H9 (cell line): ENCODE measurements at regions not wholly inside any gene's neighbourhood (a gene's known extent, or its start where the extent isn't known, plus 50 kb on each side); places are given as distances from the start of the nearest gene placed in this dataset.

Source experiments
- DNase-seq: peaks from one replicate; pipeline ENCODE4 v3.0.0-alpha.2; 2017
- H2AFZ ChIP-seq: one replicate; pipeline ENCODE4 v1.6.1; 2013; ENCODE audit warnings: mild to moderate bottlenecking, low read length, control low read depth, moderate library complexity
- H2AK5ac ChIP-seq: 2 replicates; pipeline ENCODE4 v1.6.1; 2013; ENCODE audit warnings: low read length, control low read depth, mixed read lengths; ENCODE audit not compliant: insufficient read length
- H2BK120ac ChIP-seq: one replicate; pipeline ENCODE4 v1.6.1; 2013; ENCODE audit warnings: low read depth, mild to moderate bottlenecking, low read length, control low read depth, inconsistent platforms; ENCODE audit not compliant: poor library complexity, severe bottlenecking
- H2BK12ac ChIP-seq: 2 replicates; pipeline ENCODE4 v1.6.1; 2013; ENCODE audit warnings: low read length, control low read depth, mixed read lengths, low read depth; ENCODE audit not compliant: insufficient read length
- H2BK15ac ChIP-seq: 2 replicates; pipeline ENCODE4 v1.6.1; 2013; ENCODE audit warnings: low read depth, low read length, control low read depth
- H2BK20ac ChIP-seq: one replicate; pipeline ENCODE4 v1.6.1; 2013; ENCODE audit warnings: low read depth, mild to moderate bottlenecking, low read length, control low read depth, inconsistent platforms; ENCODE audit not compliant: poor library complexity, severe bottlenecking
- H2BK5ac ChIP-seq: 2 replicates; pipeline ENCODE4 v1.6.1; 2013; ENCODE audit warnings: low read length, control low read depth, mixed read lengths; ENCODE audit not compliant: insufficient read length
- H3K14ac ChIP-seq: 2 replicates; pipeline ENCODE4 v1.6.1; 2013; ENCODE audit warnings: low read length, control low read depth; ENCODE audit not compliant: insufficient read depth
- H3K18ac ChIP-seq: 2 replicates; pipeline ENCODE4 v1.6.1; 2013; ENCODE audit warnings: low read depth, mild to moderate bottlenecking, mixed read lengths, low read length, control low read depth; ENCODE audit not compliant: insufficient read length
- H3K23ac ChIP-seq: 2 replicates; pipeline ENCODE4 v1.6.1; 2013; ENCODE audit warnings: low read length, control low read depth, mixed read lengths, low read depth; ENCODE audit not compliant: insufficient read length
- H3K23me2 ChIP-seq: 2 replicates; pipeline ENCODE4 v1.6.1; 2013; ENCODE audit warnings: low read depth, mild to moderate bottlenecking, mixed read lengths, low read length, control low read depth; ENCODE audit not compliant: insufficient read length, poor library complexity, severe bottlenecking
- H3K27ac ChIP-seq: 2 replicates; pipeline ENCODE4 v1.5.1; 2013; ENCODE audit warnings: low read length, control low read depth, mixed read lengths, low read depth; ENCODE audit not compliant: insufficient read length
- H3K27me3 ChIP-seq: 2 replicates; pipeline ENCODE4 v1.6.1; 2013; ENCODE audit warnings: low read length, control low read depth, inconsistent platforms; ENCODE audit not compliant: insufficient read depth
- H3K4ac ChIP-seq: 2 replicates; pipeline ENCODE4 v1.6.1; 2013; ENCODE audit warnings: low read depth, mild to moderate bottlenecking, control low read depth, inconsistent platforms, low read length, moderate library complexity
- H3K4me1 ChIP-seq: 2 replicates; pipeline ENCODE4 v1.6.1; 2013; ENCODE audit warnings: low read length, control low read depth, inconsistent platforms; ENCODE audit not compliant: insufficient read depth
- H3K4me2 ChIP-seq: 2 replicates; pipeline ENCODE4 v1.6.1; 2013; ENCODE audit warnings: low read length, control low read depth, mixed read lengths; ENCODE audit not compliant: insufficient read length, insufficient read depth
- H3K56ac ChIP-seq: 2 replicates; pipeline ENCODE4 v1.6.1; 2013; ENCODE audit warnings: low read depth, mild to moderate bottlenecking, mixed read lengths, low read length, control low read depth; ENCODE audit not compliant: insufficient read length
- H3K79me1 ChIP-seq: 2 replicates; pipeline ENCODE4 v1.6.1; 2013; ENCODE audit warnings: low read depth, mild to moderate bottlenecking, moderate library complexity, low read length, control low read depth, inconsistent platforms; ENCODE audit not compliant: insufficient read depth, poor library complexity, severe bottlenecking
- H3K79me2 ChIP-seq: 2 replicates; pipeline ENCODE4 v1.6.1; 2013; ENCODE audit warnings: low read length, control low read depth, inconsistent platforms; ENCODE audit not compliant: insufficient read depth
- H3K9ac ChIP-seq: 2 replicates; pipeline ENCODE4 v1.6.1; 2013; ENCODE audit warnings: low read length, control low read depth, mixed read lengths; ENCODE audit not compliant: insufficient read length; ENCODE audit errors: extremely low read depth
- H3K9me3 ChIP-seq: one replicate; pipeline ENCODE4 v1.6.1; 2013; ENCODE audit warnings: low read depth, low read length, inconsistent platforms; ENCODE audit not compliant: control insufficient read depth
- H3T11ph ChIP-seq: one replicate; pipeline ENCODE4 v1.6.1; 2013; ENCODE audit warnings: mild to moderate bottlenecking, low read length, control low read depth, inconsistent platforms
- H4K20me1 ChIP-seq: one replicate; pipeline ENCODE4 v1.6.1; 2013; ENCODE audit not compliant: control insufficient read depth, insufficient read length, insufficient read depth
- H4K5ac ChIP-seq: 2 replicates; pipeline ENCODE4 v1.6.1; 2013; ENCODE audit warnings: low read depth, mild to moderate bottlenecking, mixed read lengths, low read length, control low read depth; ENCODE audit not compliant: insufficient read length
- H4K8ac ChIP-seq: replicated peaks from 2 replicates; pipeline ENCODE4 v1.6.1; 2013; ENCODE audit warnings: low read length, control low read depth, mixed read lengths, low read depth; ENCODE audit not compliant: insufficient read length
- H4K91ac ChIP-seq: 2 replicates; pipeline ENCODE4 v1.6.1; 2013; ENCODE audit warnings: low read depth, mild to moderate bottlenecking, moderate library complexity, mixed read lengths, low read length, control low read depth; ENCODE audit not compliant: insufficient read length
- H3K27ac Mint-ChIP-seq, 3 experiments: 2 replicates in 2 of 3; 3 replicates in 1 of 3; pipeline ENCODE4 v1.8.0; 2020 to 2021; ENCODE audit warnings: mixed read lengths in 3 of 3, mild to moderate bottlenecking in 1 of 3, moderate library complexity in 1 of 3
- H3K27me3 Mint-ChIP-seq: 2 replicates; pipeline ENCODE4 v1.8.0; 2021; ENCODE audit warnings: low read depth, mild to moderate bottlenecking, moderate library complexity, mixed read lengths
- H3K36me3 Mint-ChIP-seq, 3 experiments: 2 replicates in 2 of 3; 3 replicates in 1 of 3; pipeline ENCODE4 v1.8.0; 2020 to 2021; ENCODE audit warnings: low read depth in 3 of 3, mixed read lengths in 3 of 3; ENCODE audit not compliant: insufficient read depth in 1 of 3
- H3K4me1 Mint-ChIP-seq, 2 experiments: 2 replicates each; pipeline ENCODE4 v1.8.0; 2020; ENCODE audit warnings: mixed read lengths in 2 of 2
- H3K4me3 Mint-ChIP-seq, 2 experiments: 2 replicates in 1 of 2; 3 replicates in 1 of 2; pipeline ENCODE4 v1.8.0; 2020 to 2021; ENCODE audit warnings: mild to moderate bottlenecking in 2 of 2, mixed read lengths in 2 of 2, moderate library complexity in 1 of 2
- H3K9me3 Mint-ChIP-seq, 2 experiments: 2 replicates in 1 of 2; 3 replicates in 1 of 2; pipeline ENCODE4 v1.8.0; 2020; ENCODE audit warnings: mild to moderate bottlenecking in 2 of 2, mixed read lengths in 2 of 2, moderate library complexity in 1 of 2
- WGBS: extraction: QIAGEN DNeasy Blood & Tissue Kit; methylation state at CpG from one replicate; pipeline ENCODE4 v1.1.7; 2013; ENCODE audit warnings: missing lambda C conversion rate, low lambda C conversion rate, mixed read lengths; ENCODE audit not compliant: insufficient read length; ENCODE audit errors: extremely low coverage; 5-methylcytosine and 5-hydroxymethylcytosine counted together
- TF ChIP-seq, protein P1 (sequence below): fragments of 200-600 bp; sonication (generic); conservative IDR thresholded peaks from 3 replicates; pipeline ENCODE4 v1.8.0; 2021; ENCODE audit warnings: antibody characterized with exemption, mild to moderate bottlenecking

DNA sequence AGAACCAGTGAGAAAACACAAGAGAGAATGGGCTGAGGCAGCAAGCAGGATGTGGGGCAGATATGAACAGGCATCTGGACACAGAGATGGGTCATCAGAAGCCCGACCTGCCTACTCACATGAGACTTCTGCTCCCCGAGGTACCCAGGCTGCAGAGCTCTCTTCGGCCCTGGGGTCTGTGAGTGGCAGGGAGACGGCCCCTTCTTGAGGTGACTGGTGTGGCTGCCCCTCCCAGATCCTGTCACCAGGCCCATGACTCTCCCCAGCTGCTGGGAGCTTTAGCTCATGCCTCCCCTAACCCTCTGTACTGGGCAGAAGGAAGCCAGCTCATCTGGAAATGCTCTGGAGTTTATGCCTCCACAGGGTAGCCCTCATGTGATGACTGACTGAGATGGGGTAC lies 157.6 kb upstream of the PCBD1 start:
- Histone ChIP-seq H3T11ph (no peak overlapping the region), H3K23ac (no peak overlapping the region), H2BK5ac (no peak overlapping the region), H3K14ac (no peak overlapping the region; the same call in 1 of the 2 replicates), H2BK20ac (no peak overlapping the region), H2AFZ (no peak overlapping the region), H3K4me2 (no peak overlapping the region), H3K9me3 (no peaks in the 10 kb centered on the region), H3K4me1 (no peaks in the 10 kb centered on the region), H2BK12ac (no peak overlapping the region), H2BK120ac (no peak overlapping the region), H4K91ac (no peak overlapping the region), H3K23me2 (no peaks in the 10 kb centered on the region), H3K18ac (no peak overlapping the region), H2BK15ac (no peak overlapping the region), H3K4ac (no peak overlapping the region), H3K79me1 (no peaks in the 10 kb centered on the region), H4K5ac (no peak overlapping the region), H3K9ac (no peak overlapping the region), H3K27ac (no peak overlapping the region), H4K8ac (no peak overlapping the region), H3K27me3 (no peaks in the 10 kb centered on the region), H2AK5ac (no peak overlapping the region), H3K79me2 (no peaks in the 10 kb centered on the region), H3K56ac (no peak overlapping the region), H4K20me1 (peaks cover 4% of the 10 kb centered on the region)
- Mint-ChIP-seq H3K36me3 (no peaks in the 10 kb centered on the region), H3K9me3 (no peaks in the 10 kb centered on the region), H3K27me3 (peaks cover 10% of the 10 kb centered on the region; the same call in 1 of the 2 replicates), H3K4me3 (no peak overlapping the region), H3K27ac (no peak overlapping the region; a peak in 1 of 7 replicates), H3K4me1 (peaks cover 4 to 7% of the 10 kb centered on the region in 2 experiments)
- TF ChIP-seq, protein P1, sequence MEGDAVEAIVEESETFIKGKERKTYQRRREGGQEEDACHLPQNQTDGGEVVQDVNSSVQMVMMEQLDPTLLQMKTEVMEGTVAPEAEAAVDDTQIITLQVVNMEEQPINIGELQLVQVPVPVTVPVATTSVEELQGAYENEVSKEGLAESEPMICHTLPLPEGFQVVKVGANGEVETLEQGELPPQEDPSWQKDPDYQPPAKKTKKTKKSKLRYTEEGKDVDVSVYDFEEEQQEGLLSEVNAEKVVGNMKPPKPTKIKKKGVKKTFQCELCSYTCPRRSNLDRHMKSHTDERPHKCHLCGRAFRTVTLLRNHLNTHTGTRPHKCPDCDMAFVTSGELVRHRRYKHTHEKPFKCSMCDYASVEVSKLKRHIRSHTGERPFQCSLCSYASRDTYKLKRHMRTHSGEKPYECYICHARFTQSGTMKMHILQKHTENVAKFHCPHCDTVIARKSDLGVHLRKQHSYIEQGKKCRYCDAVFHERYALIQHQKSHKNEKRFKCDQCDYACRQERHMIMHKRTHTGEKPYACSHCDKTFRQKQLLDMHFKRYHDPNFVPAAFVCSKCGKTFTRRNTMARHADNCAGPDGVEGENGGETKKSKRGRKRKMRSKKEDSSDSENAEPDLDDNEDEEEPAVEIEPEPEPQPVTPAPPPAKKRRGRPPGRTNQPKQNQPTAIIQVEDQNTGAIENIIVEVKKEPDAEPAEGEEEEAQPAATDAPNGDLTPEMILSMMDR = no peak
- no peak for DNase-seq
- WGBS = no CpG with 5 or more reads among the region's 4 CpGs
